CD4-positive, alpha-beta T cell treated with Interleukin-6 for 4 hours (primary cell): ENCODE measurements at regions not wholly inside any gene's neighbourhood (a gene's known extent, or its start where the extent isn't known, plus 50 kb on each side); places are given as distances from the start of the nearest gene placed in this dataset.

Experiments
- DNase-seq: peaks from one replicate; pipeline ENCODE4 v3.0.0-alpha.2; 2020; ENCODE audit warnings: mixed read lengths

- no peak for DNase-seq
Observed at GRCh38 chr15:67006083-67007065, 59.0 kb upstream of the SMAD3 start.

DNA sequence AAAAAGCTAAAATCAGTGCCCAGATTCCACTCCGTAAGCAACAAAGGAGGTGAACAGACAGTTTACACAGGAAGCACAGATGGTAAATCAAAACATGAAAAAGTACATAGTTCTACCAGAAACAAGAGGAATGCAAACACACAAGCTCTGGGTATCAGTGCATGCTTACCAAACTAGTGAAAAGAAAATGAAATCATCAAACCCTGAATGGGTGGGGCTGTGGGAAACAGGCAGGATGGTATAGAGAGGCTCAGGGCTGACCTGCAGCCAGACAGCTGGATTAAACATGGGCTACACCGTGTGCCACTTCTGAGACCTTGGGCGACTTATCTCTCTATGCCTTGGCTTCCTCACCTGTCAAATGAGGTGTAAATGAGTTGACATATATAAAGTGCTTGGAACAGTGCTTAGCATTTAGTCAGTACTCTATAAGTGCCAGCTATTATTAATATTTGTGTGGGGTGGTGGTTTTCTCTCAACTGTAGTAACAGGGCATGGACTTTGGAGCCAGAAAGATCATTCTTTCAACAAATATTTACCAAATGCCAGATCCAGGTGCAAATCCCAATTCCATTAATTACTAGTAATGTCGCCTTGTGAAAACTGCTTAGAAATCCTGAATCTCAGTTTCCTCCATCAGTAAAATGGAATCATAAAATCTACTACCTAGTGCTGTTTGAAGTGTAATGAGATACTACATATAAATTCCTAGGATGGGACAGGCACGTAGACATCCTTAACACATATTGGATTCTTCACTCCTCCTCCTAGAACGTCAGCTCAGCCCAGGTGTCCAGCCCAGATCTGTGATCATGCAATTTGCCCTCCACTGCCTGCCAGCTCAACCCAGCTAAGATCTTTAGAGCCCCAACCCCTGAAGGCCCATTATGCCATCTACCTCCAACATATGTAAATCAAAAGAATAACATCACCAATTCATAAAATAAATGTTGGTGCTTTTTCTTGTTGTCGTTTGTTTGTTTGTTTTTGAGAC, 55.5 kb upstream of the SMAD3 start:
- no peak for DNase-seq

GRCh38 chr15:67010898-67011616, 54.3 kb upstream of the SMAD3 start:
- no peak for DNase-seq

DNA sequence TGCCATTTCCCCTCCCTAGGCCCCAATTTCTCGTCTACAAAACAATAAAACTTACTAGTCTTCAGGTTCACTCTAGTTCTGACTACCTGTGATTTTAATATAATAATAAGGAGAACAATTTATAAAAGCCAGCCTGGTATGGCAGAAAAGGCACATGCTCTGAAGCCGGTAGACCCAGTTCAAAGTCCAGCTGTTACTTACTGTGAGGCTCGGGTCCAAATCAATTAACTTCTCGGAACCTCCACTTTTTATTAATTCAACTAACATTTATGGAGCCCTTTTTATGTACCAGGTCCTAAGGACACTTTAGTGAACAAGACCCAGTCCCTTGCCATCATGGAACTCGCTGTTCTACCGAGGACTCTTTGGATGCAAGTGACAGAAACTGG, 53.8 kb upstream of the SMAD3 start:
- no peak for DNase-seq

DNA sequence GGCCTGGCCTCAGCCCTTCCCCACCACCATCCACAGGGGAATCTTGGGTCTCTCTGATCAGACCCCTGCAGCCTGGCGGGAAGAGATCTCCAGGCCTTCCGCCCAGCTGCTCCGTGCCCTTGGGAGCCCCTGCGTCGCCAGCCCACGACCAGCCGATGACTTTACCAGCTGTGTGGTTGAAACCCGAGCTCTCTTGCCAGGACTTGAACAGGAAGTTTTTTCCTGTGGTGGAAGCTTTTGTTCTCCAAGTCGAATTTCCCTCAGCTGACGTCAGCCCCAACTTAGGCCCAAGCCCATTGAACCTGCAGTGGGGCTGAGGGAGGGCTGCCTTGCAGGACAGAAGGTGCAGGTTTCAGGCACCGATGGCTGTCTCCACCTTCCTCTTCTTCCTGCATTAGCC, 51.7 kb upstream of the SMAD3 start:
- no peak for DNase-seq
